ENCODE measurements at regions not wholly inside any gene's neighbourhood (a gene's known extent, or its start where the extent isn't known, plus 50 kb on each side); places are given as distances from the start of the nearest gene placed in this dataset.

- intact Hi-C loops (cut with micrococcal nuclease): no loop called here
- ATAC-seq (ENCODE audit: low read depth): no peak
- POLR2A ChIA-PET: no interaction called here
- Mint-ChIP-seq H3K27me3 (no peaks in the 10 kb centered on the region), H3K27ac (no peak overlapping the region), H3K4me1 (no peaks in the 10 kb centered on the region), H3K36me3 (ENCODE audit: low read depth) (no peaks in the 10 kb centered on the region), H3K4me3 (no peak overlapping the region), H3K9me3 (no peaks in the 10 kb centered on the region)
- CTCF ChIA-PET: no interaction called here
- TF ChIP-seq CTCF (IDR thresholded peaks at IDR 0.05): no peak
- DNase-seq: no peak
Measured at GRCh38 chr21:14657241-14658008, 111.3 kb upstream of the SAMSN1 start.

GRCh38 chr21:14646893-14647292 lies 100.8 kb upstream of the SAMSN1 start:
- ChIA-PET CTCF (no interaction called here), POLR2A (no interaction called here)
- DNase-seq: no peak
- Mint-ChIP-seq H3K27me3 (no peaks in the 10 kb centered on the region), H3K4me1 (no peaks in the 10 kb centered on the region), H3K9me3 (peaks cover 16% of the 10 kb centered on the region), H3K36me3 (ENCODE audit: low read depth) (peaks cover 8% of the 10 kb centered on the region), H3K27ac (no peak overlapping the region), H3K4me3 (no peak overlapping the region)
- intact Hi-C loops (cut with micrococcal nuclease): no loop called here
- no peak for TF ChIP-seq CTCF (IDR thresholded peaks at IDR 0.05)
- ATAC-seq (ENCODE audit: low read depth): no peak

- no peak for TF ChIP-seq CTCF (IDR thresholded peaks at IDR 0.05)
- no peak for ATAC-seq (ENCODE audit: low read depth)
Measured at GRCh38 chr21:14645702-14646101, 99.6 kb upstream of the SAMSN1 start.

GRCh38 chr21:14632359-14632758 lies 86.2 kb upstream of the SAMSN1 start:
- Mint-ChIP-seq H3K4me3 (no peak overlapping the region), H3K27me3 (no peaks in the 10 kb centered on the region), H3K27ac (no peak overlapping the region), H3K36me3 (ENCODE audit: low read depth) (no peaks in the 10 kb centered on the region), H3K4me1 (peaks cover 16% of the 10 kb centered on the region), H3K9me3 (peaks cover 2% of the 10 kb centered on the region)
- ChIA-PET POLR2A (no interaction called here), CTCF (no interaction called here)
- ATAC-seq (ENCODE audit: low read depth) (no peak), DNase-seq (no peak)
- intact Hi-C loops (cut with micrococcal nuclease): loop anchor here (5.0 kb wide), 1 partner anchor 40 kb away; no protein-coding TSS in a partner anchor
- no peak for TF ChIP-seq CTCF (IDR thresholded peaks at IDR 0.05)

More at GRCh38 chr21:14645702-14646101, 99.6 kb upstream of the SAMSN1 start:
- Mint-ChIP-seq H3K4me3 (no peak overlapping the region), H3K27ac (no peak overlapping the region), H3K27me3 (no peaks in the 10 kb centered on the region), H3K9me3 (peaks cover 16% of the 10 kb centered on the region), H3K36me3 (ENCODE audit: low read depth) (peaks cover 8% of the 10 kb centered on the region), H3K4me1 (no peaks in the 10 kb centered on the region)
- intact Hi-C loops (cut with micrococcal nuclease): no loop called here
- ChIA-PET CTCF (no interaction called here), POLR2A (no interaction called here)
- DNase-seq: no peak

- ChIA-PET CTCF (no interaction called here), POLR2A (interaction anchor here (0.7 kb wide), 1 partner anchor 53 kb away, joined by 3 read pairs; no protein-coding TSS in a partner anchor)
- H3K27me3 Mint-ChIP-seq: no peaks in the 10 kb centered on the region
- intact Hi-C loops (cut with micrococcal nuclease): loop anchor here (2.0 to 5.0 kb wide), 2 partner anchors 42 to 54 kb away; no protein-coding TSS in a partner anchor
- TF ChIP-seq CTCF (IDR thresholded peaks at IDR 0.05): no peak
- peak; percentile 75 for ATAC-seq (ENCODE audit: low read depth)
- no peaks in the 10 kb centered on the region for H3K36me3 Mint-ChIP-seq (ENCODE audit: low read depth)
- peak overlapping the region; percentile 24 for H3K27ac Mint-ChIP-seq
- no peak overlapping the region for H3K4me3 Mint-ChIP-seq
- DNase-seq: no peak
- peaks cover 2% of the 10 kb centered on the region for H3K9me3 Mint-ChIP-seq
- peaks cover 16% of the 10 kb centered on the region for H3K4me1 Mint-ChIP-seq
Measured at GRCh38 chr21:14630556-14631069, 84.5 kb upstream of the SAMSN1 start.

All from activated B cell treated with CpG ODN at 0.5 μM for 24 hours (primary cell).